ENCODE measurements at regions not wholly inside any gene's neighbourhood (a gene's known extent, or its start where the extent isn't known, plus 50 kb on each side); places are given as distances from the start of the nearest gene placed in this dataset.

DNA sequence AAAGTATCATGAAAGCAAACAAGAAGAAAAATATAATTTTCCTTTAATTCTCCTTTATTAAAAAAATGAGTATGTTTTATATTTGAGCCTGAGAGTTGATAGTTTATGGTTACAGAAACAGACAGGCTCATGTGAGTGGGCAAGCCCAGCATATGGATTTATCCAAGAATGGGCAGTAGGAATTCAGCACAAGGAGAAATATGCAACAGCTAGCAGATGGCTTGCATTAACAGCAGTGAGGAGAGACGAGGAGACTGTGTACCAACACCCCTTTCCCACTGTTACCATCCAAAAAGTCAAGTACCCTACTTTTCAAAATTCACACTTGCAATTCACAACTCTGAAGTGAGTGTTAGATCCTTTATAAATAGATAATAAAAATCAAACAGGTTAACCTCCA is 1760.2 kb upstream of the TENM3 start:
- TF ChIP-seq, protein P1, sequence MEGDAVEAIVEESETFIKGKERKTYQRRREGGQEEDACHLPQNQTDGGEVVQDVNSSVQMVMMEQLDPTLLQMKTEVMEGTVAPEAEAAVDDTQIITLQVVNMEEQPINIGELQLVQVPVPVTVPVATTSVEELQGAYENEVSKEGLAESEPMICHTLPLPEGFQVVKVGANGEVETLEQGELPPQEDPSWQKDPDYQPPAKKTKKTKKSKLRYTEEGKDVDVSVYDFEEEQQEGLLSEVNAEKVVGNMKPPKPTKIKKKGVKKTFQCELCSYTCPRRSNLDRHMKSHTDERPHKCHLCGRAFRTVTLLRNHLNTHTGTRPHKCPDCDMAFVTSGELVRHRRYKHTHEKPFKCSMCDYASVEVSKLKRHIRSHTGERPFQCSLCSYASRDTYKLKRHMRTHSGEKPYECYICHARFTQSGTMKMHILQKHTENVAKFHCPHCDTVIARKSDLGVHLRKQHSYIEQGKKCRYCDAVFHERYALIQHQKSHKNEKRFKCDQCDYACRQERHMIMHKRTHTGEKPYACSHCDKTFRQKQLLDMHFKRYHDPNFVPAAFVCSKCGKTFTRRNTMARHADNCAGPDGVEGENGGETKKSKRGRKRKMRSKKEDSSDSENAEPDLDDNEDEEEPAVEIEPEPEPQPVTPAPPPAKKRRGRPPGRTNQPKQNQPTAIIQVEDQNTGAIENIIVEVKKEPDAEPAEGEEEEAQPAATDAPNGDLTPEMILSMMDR (IDR thresholded peaks at IDR 0.05; ENCODE audit: low read length, missing control alignments) = no peak
- no peak overlapping the region for H3K4me3 ChIP-seq (replicated peaks; ENCODE audit: low read depth, low read length)
- no peak for DNase-seq (ENCODE audit: low read depth)

DNA sequence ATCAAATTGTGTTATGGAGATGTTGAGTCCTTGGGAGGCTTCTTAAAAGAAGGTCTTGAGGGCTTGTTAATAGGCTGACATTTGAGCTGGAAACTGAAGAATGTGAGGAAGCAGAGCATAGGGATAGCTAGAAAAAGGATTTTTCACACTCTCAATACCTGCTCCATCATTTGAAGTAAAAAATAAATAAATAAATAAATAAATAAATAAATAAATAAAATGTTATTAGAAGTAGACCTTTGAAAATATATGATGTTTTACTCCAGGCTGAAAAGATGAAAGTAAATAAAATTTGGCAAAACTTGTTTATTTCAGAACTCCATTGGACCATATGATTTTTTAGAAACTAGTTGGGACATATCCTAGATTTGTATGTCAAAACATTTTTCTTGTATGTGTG is 1757.8 kb upstream of the TENM3 start:
- TF ChIP-seq, protein P1 (IDR thresholded peaks at IDR 0.05; ENCODE audit: low read length, missing control alignments) = no peak
- no peak overlapping the region for H3K4me3 ChIP-seq (replicated peaks; ENCODE audit: low read depth, low read length)
- no peak for DNase-seq (ENCODE audit: low read depth)

DNA sequence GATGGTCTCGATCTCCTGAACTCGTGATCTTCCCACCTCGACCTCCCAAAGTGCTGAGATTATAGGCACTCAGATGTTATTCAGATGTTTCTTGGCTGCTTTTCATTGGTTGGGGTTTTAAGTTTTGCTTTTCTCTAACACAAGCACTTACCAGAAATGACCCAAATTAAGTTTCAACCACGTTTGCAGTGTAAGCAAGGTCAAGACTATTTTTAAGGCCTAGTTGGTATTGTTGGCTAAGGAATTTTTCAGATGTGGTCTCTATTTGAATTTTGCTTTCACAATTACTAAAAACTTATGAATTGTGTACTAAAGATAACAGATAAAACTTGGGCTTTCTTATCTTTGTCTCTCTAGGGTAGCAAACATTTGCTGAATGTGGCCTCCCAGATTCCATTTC is 1756.9 kb upstream of the TENM3 start:
- DNase-seq (ENCODE audit: low read depth) = no peak
- H3K4me3 ChIP-seq (replicated peaks; ENCODE audit: low read depth, low read length) = no peak overlapping the region
- TF ChIP-seq, protein P1 (IDR thresholded peaks at IDR 0.05; ENCODE audit: low read length, missing control alignments) = no peak

DNA sequence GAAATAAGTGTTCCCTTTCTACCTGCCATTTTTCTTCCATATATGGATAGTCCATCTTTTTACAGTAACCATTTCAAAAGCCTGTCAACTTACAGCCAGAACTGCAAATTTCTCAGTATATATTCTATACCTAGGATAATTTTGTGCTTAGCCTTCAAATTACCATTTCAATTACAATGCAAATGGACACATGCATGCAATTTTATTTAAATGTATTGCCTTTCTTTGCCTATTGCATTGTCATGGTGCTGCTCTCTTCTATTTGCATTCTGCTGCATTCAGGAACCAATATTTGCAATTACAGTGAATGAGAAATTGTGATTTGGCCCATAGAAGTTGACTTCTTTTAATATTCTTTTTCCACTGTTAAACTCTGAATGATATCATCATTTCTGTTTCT is 1753.4 kb upstream of the TENM3 start:
- TF ChIP-seq, protein P1 (IDR thresholded peaks at IDR 0.05; ENCODE audit: low read length, missing control alignments) = no peak
- no peak overlapping the region for H3K4me3 ChIP-seq (replicated peaks; ENCODE audit: low read depth, low read length)
- no peak for DNase-seq (ENCODE audit: low read depth)

DNA sequence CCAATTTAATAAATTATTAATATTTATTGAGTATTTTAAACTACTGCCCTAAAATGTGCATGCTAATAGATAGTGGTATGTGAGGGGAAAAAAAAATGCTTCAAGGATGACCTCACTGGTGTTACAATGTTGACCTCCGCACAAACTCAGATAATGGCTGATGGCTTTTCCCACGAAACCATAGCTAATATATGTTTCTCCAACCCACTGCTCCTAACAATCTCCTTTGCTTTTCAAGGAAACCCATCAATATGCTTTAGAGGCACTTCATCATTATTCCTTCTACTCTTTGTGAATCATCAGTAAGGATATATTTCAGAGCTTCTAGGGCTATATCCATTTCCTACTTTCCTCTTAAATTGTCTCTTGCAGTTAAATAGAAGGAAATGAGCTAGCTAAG is 1752.0 kb upstream of the TENM3 start:
- no peak overlapping the region for H3K4me3 ChIP-seq (replicated peaks; ENCODE audit: low read depth, low read length)
- TF ChIP-seq, protein P1 (IDR thresholded peaks at IDR 0.05; ENCODE audit: low read length, missing control alignments) = no peak
- no peak for DNase-seq (ENCODE audit: low read depth)

DNA sequence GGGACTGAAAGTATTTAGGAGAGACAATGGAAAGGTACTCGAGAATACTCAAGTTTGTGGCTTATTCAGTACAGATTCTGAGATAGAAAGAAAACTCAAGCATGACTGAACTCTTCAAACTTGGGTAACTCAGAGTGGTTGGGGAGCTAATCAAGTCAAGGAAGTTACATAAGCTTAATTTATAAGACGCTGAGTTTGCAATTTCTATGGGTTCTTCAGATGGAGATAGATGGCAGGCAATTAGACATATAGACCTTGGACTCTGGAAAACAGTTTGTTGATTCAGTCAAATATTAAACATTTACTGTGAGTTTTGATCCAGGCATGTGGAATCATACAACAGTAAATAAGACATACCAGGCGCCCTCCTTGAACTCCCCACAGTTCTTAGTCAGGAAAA is 1749.9 kb upstream of the TENM3 start:
- TF ChIP-seq, protein P1 (IDR thresholded peaks at IDR 0.05; ENCODE audit: low read length, missing control alignments) = no peak
- H3K4me3 ChIP-seq (replicated peaks; ENCODE audit: low read depth, low read length) = no peak overlapping the region

DNA sequence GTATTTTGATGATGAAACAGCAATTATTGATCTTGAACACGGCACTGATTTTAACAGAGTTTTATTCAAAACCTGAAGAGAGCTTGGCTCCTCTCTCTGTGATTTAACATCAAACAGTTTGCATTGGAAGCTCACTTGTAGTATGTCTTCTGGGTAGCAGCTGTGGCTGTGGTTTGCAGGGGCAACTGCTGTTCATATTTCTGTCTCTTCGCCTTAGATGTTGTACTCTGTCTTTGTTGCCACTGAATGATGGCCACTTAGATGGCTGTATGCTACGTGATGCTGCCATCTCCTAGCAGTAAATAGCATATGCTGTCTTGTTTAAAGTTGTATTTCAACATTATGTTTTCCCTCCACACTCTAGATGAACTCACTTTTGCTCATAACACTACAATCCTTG is 1743.0 kb upstream of the TENM3 start:
- DNase-seq (ENCODE audit: low read depth) = no peak

More for the DNA sequence above, 1749.9 kb upstream of the TENM3 start:
- no peak for DNase-seq (ENCODE audit: low read depth)

More for the DNA sequence above, 1743.0 kb upstream of the TENM3 start:
- TF ChIP-seq, protein P1 (IDR thresholded peaks at IDR 0.05; ENCODE audit: low read length, missing control alignments) = no peak
- H3K4me3 ChIP-seq (replicated peaks; ENCODE audit: low read depth, low read length) = no peak overlapping the region
